PC-3 (cell line): ENCODE measurements at regions not wholly inside any gene's neighbourhood (a gene's known extent, or its start where the extent isn't known, plus 50 kb on each side); places are given as distances from the start of the nearest gene placed in this dataset.

ENCODE experiments used
- CTCF ChIP-seq: fragments of 300-600 bp; sonication (generic); conservative IDR thresholded peaks from 2 replicates; pipeline ENCODE4 v1.5.1; 2017; ENCODE audit warnings: antibody characterized with exemption, low read depth, mild to moderate bottlenecking, low read length
- EZH2 ChIP-seq: fragments of 300-600 bp; sonication (generic); IDR thresholded peaks from one replicate; pipeline ENCODE4 v1.6.1; 2017; ENCODE audit warnings: antibody characterized with exemption, mild to moderate bottlenecking, low read length; ENCODE audit not compliant: unreplicated experiment
- EZH2phosphoT487 ChIP-seq: fragments of 300-600 bp; sonication (generic); IDR thresholded peaks from 2 replicates; pipeline ENCODE4 v1.6.1; 2018; ENCODE audit warnings: mild to moderate bottlenecking, antibody characterized with exemption, low read length, borderline replicate concordance

DNA sequence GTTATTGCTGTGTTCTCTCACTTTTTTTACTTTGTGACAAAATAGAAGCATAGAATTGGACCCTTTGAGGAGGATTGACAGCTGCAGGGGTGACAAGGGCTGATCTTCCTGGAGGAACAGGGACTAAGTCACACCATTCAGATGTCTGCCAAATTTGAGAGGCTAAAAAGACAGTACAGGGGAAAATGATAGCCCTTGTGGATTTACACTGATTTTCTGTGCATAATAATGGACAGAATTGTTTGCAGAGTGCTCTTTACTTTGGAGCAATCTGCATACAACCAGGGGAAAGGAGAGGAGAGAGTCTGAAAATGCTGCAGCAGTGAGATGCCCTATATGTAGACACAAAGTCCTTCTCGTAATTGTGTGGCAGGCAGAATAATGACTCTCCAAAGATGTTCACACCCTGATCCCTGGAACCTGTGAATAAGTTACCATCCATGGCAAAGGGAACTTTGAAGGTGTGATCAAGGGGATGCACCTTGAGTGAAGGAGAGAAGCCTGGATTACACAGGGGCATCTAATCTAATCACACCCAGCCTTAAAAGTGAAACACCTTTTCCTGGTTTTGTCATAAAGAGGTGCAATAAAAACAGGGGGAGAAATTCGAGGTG is 221.4 kb upstream of the CPHXL start:
- TF ChIP-seq EZH2 (no peak), CTCF (no peak), EZH2phosphoT487 (no peak)
